GM11168 (cell line): ENCODE measurements at regions not wholly inside any gene's neighbourhood (a gene's known extent, or its start where the extent isn't known, plus 50 kb on each side); places are given as distances from the start of the nearest gene placed in this dataset.

Experiments
- in situ Hi-C: fragments of 300-500 bp; cut with MboI; formaldehyde crosslinking; loops from one replicate; pipeline ENCODE4 v1.12.0; 2022; ENCODE audit warnings: low sequenced_read_pairs; ENCODE audit not compliant: unreplicated experiment

DNA sequence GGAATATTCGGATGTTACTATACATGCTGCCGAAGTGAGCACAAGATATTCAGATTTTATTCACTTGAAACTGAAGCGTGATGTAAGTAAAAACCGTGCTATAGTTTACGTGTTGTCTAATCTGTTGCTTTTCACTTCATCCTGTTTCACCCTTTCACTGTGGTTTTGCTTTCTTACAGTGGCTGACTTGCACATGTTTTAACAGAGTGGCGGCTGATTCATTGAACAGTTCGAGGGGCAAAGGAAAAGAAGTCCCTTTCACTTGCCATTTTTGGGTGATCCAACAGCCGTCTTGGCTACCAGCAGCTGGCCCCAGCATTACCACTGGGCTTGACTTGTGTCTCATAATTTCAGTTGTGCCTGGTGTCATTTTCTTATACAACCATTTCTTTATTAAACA is 134.0 kb downstream of the IRX1 start:
- in situ Hi-C loops, result no loop called here

- in situ Hi-C loops, result no loop called here
These were observed 139.0 kb downstream of the IRX1 start for GRCh38 chr5:3734632-3735031.

DNA sequence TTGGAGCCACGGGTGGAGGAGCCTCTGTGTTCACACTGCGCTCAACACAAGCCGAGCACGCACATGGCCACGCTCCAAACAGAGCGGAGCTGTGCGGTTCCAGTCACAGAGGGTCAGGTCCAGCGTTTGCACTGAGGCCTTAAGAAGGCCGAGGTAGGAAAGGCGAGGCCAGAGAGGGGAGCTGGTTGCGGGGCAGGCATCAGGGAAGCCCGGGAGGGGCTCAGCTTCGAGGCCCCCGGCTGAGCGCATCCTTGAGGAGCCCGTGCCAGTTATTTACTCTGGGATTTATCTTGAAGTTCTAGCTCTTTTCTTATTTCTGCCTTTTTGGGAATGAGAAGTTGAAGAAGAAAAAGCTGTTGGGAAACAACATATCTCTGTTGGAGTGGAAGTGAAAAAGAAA is 140.8 kb downstream of the IRX1 start:
- in situ Hi-C loops, result no loop called here

DNA sequence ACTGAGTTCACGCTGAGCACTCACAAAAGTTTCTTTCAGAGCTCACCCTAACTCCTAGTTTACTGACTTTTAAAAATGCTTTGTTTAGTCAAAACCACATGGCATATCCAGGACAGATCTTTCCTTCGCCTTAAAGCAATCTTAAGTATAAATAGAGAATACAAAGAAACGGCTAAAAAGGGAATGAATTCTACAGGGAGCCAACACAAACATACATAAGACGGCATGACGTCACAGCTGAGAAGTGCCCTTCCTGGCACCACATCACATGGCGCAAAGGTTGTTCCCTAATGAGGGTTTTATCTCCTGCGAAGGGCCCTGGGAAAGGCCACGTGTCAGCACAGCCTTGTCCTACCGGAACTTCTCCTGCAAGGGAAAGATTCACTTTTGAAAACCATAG is 141.3 kb downstream of the IRX1 start:
- in situ Hi-C loops, result no loop called here

DNA sequence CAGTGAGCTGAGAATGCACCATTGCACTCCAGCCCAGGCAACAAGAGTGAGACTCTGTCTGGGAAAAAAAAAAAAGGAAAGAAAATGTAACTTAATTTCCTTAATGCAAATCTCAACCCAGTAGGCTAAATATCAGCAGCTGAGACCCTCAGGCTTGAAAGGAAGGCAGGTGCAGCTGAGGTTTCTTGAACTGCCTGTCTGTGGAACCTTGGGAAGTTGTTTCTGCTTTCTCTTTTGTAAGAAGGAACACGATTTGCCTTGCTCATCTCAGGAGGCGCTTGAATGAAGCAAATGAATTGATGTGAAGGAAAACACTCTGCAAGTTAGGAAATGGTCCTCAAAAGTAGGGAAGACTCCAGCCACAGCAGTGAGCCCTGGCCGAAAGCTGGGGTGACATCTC is 143.3 kb downstream of the IRX1 start:
- in situ Hi-C loops, result no loop called here

DNA sequence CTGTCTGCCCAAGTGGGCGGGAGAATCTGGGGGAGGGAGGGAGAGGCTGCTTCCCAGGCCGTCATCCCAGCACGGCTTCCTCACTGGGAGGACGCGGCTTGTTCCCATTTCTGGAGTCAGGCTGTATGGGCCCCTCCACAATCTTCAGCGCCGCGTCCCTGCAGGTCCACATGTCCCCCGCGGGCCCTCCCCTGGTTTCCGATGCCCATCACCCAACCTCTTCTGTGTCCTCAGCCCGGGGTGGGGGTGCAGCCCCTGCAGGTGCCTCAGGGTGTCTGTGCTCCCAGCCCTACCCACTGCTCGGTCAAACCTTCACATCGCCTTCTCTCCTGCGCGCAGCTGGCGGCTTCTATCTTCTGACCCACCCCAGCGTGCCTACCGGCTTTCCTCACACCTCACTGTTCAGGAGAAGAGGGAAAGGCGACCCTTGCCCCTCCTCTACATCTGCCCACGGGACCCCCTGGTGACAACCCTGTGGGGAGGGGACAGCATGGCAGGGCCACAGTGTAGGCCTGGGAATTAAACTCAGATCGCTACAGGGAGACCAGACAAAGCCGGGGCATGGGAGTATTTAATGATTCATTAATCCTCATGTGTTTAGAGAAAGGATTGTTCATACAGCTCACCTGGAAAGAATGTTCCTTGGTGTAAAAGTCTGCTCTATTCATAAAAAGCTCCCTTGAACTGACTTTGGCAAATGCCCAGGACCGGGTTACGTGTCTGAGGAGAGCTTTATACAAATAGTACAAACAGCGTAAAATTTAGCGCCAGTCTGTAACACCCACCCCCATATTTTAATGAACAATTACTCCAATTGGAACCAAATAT is 145.1 kb downstream of the IRX1 start:
- in situ Hi-C loops, result no loop called here

DNA sequence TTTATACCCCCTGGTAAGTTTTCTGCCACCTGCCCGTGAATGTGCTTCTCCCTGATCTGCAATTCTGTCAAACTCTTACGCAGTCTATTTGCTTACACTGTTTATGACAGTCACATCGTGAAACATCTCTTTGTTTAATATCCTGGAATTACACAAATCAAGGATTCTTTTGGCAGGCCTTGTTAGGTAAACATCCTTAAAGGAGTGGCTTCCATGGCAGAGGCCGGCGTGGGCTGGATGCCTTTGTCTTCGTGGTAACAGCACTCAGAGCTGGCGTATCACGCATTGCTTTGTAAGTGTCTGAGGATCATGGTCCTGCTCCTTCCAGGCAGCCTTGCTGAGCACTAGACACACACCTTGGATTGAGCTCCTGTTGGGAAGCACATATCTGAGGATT is 145.7 kb downstream of the IRX1 start:
- in situ Hi-C loops, result no loop called here

GRCh38 chr5:3742750-3743149 is 147.1 kb downstream of the IRX1 start:
- in situ Hi-C loops, result no loop called here

GRCh38 chr5:3751846-3752245 is 156.2 kb downstream of the IRX1 start:
- in situ Hi-C loops, result no loop called here

GRCh38 chr5:3778000-3778550 is 182.4 kb downstream of the IRX1 start:
- in situ Hi-C loops, result no loop called here

- in situ Hi-C loops, result no loop called here
These were observed 183.3 kb downstream of the IRX1 start for GRCh38 chr5:3778945-3779344.

DNA sequence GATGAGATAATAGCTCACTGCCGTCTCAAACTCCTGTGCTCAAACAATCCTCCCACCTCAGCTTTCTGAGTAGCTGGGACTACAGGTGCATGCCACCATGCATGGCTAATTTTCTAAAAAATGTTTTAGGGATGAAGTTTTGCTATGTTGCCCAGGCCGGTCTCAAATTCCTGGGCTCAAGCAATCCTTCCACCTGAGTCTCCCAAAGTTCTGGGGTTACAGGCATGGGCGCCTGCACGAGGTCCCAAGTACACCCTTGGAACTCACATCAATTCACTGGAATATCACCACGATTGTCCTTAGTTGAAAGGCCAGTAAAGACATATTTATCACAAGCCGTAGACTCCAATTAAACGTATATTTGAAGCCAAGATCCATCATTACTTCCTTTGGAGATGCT is 184.6 kb downstream of the IRX1 start:
- in situ Hi-C loops, result no loop called here

- in situ Hi-C loops, result no loop called here
These were observed 185.3 kb downstream of the IRX1 start for GRCh38 chr5:3780907-3781306.

DNA sequence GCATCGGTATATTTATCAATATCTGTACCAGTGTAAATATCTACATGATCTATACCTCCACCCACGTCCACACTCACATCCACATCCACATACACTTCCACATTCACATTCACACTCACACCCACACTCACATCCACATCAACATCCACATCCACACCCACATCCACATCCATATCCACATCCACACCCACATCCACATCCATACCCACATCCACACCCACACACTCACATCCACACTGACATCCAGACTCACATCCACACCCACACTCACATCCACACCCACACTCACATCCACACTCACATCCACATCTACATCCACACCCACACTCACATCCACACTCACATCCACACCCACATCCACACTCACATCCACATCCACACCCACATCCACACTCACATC is 189.2 kb downstream of the IRX1 start:
- in situ Hi-C loops, result no loop called here

GRCh38 chr5:3786165-3786564 is 190.5 kb downstream of the IRX1 start:
- in situ Hi-C loops, result no loop called here

GRCh38 chr5:3786891-3787430 is 191.3 kb downstream of the IRX1 start:
- in situ Hi-C loops, result no loop called here

DNA sequence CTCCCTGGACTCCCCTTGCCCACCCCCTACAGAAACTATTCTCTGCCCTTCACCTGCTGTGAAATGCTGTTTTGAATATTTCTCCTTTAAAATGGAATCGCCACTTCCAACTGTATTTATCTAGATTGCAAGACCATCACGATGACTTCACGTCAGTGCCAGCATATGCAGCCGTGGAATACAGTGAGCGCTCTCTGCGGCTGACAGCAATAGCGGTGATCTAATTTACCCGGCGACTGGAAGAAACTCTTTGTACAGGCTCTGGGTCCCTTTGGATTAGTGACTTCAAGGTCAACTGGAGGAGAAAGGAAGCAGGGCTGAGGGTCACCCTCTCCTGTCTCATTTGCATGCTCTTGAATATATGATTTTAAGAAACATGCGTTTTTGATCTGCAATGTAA is 192.0 kb downstream of the IRX1 start:
- in situ Hi-C loops, result no loop called here

GRCh38 chr5:3789519-3790193 is 194.0 kb downstream of the IRX1 start:
- in situ Hi-C loops, result no loop called here

GRCh38 chr5:3793162-3793561 is 197.5 kb downstream of the IRX1 start:
- in situ Hi-C loops, result no loop called here

GRCh38 chr5:3794611-3795010 is 199.0 kb downstream of the IRX1 start:
- in situ Hi-C loops, result no loop called here

- in situ Hi-C loops, result no loop called here
These were observed 201.1 kb downstream of the IRX1 start for GRCh38 chr5:3796736-3797135.
